GM12874 (cell line): ENCODE measurements at regions not wholly inside any gene's neighbourhood (a gene's known extent, or its start where the extent isn't known, plus 50 kb on each side); places are given as distances from the start of the nearest gene placed in this dataset.
A peak's percentile ranks its signal among the peaks of the same experiment; 100 is the strongest.

Experiments
- CTCF ChIP-seq: IDR thresholded peaks from 2 replicates; pipeline ENCODE4 v1.5.1; 2011; ENCODE audit warnings: low read depth, mild to moderate bottlenecking, control low read depth, low read length, moderate library complexity; ENCODE audit not compliant: insufficient read depth

- TF ChIP-seq CTCF, result no peak
Measured at GRCh38 chr2:10183146-10183675, 60.7 kb downstream of the RRM2 start.

GRCh38 chr2:10184421-10184820, 61.9 kb downstream of the RRM2 start:
- no peak for TF ChIP-seq CTCF

- TF ChIP-seq CTCF, result no peak
Measured at GRCh38 chr2:10185046-10185445, 62.5 kb downstream of the RRM2 start.

GRCh38 chr2:10185755-10186154, 63.2 kb downstream of the RRM2 start:
- no peak for TF ChIP-seq CTCF

GRCh38 chr2:10186868-10187535, 64.5 kb downstream of the RRM2 start:
- no peak for TF ChIP-seq CTCF

- no peak for TF ChIP-seq CTCF
Measured at GRCh38 chr2:10187661-10188060, 65.1 kb downstream of the RRM2 start.

GRCh38 chr2:10188211-10188610, 65.7 kb downstream of the RRM2 start:
- TF ChIP-seq CTCF, result 0 out of 2 replicates have a peak, but pooled peaks have one; percentile 4
